ENCODE measurements at regions not wholly inside any gene's neighbourhood (a gene's known extent, or its start where the extent isn't known, plus 50 kb on each side); places are given as distances from the start of the nearest gene placed in this dataset.

GRCh38 chr3:154538566-154539360 lies 108.8 kb upstream of the GPR149 start:
- no peak overlapping the region for H3K9ac ChIP-seq
- H3K27ac ChIP-seq: no peak overlapping the region
- TF ChIP-seq Cebpa-rat (IDR thresholded peaks at IDR 0.05): no peak
- peaks cover 0 to 22% (median 5%) of the 10 kb centered on the region in 10 experiments; a peak in 9 of 20 replicates for H3K4me1 ChIP-seq
- H3K36me3 ChIP-seq: no peaks in the 10 kb centered on the region
- no peak overlapping the region for H3K4me3 ChIP-seq
- no peaks in the 10 kb centered on the region for H3K9me3 ChIP-seq (replicated peaks in 1 of 11)
- no peak overlapping the region for H3K4me2 ChIP-seq
- no peaks in the 10 kb centered on the region for H4K20me1 ChIP-seq
- H3K27me3 ChIP-seq: no peaks in the 10 kb centered on the region

GRCh38 chr3:154536751-154537150 lies 106.8 kb upstream of the GPR149 start:
- Histone ChIP-seq H3K27me3 (no peaks in the 10 kb centered on the region), H3K4me3 (no peak overlapping the region)
- no peak for TF ChIP-seq Cebpa-rat (IDR thresholded peaks at IDR 0.05)

GRCh38 chr3:154522036-154522602 lies 92.1 kb upstream of the GPR149 start:
- Histone ChIP-seq H3K27me3 (no peaks in the 10 kb centered on the region), H3K27ac (no peak overlapping the region), H3K9me3 (replicated peaks in 1 of 11) (no peaks in the 10 kb centered on the region), H3K4me2 (no peak overlapping the region), H3K4me1 (no peaks in the 10 kb centered on the region), H4K20me1 (no peaks in the 10 kb centered on the region), H3K9ac (no peak overlapping the region), H3K4me3 (no peak overlapping the region), H3K36me3 (no peaks in the 10 kb centered on the region)
- no peak for TF ChIP-seq Cebpa-rat (IDR thresholded peaks at IDR 0.05)

More at GRCh38 chr3:154536751-154537150, 106.8 kb upstream of the GPR149 start:
- Histone ChIP-seq H3K36me3 (no peaks in the 10 kb centered on the region), H4K20me1 (no peaks in the 10 kb centered on the region), H3K27ac (peak overlapping the region in 4 of 11 experiments; percentile 18 to 55 (median 51); a peak in 7 of 22 replicates), H3K4me1 (peaks cover 0 to 22% (median 5%) of the 10 kb centered on the region in 10 experiments; a peak in 9 of 20 replicates), H3K9ac (no peak overlapping the region), H3K4me2 (peak overlapping the region in 6 of 11 experiments; percentile 14 to 59 (median 50); a peak in 10 of 22 replicates), H3K9me3 (replicated peaks in 1 of 11) (no peaks in the 10 kb centered on the region)

GRCh38 chr3:154517404-154517803 lies 87.4 kb upstream of the GPR149 start:
- Histone ChIP-seq H3K4me1 (no peaks in the 10 kb centered on the region), H3K9me3 (replicated peaks in 1 of 11) (no peaks in the 10 kb centered on the region), H3K9ac (no peak overlapping the region), H3K4me2 (no peak overlapping the region), H3K36me3 (no peaks in the 10 kb centered on the region), H4K20me1 (no peaks in the 10 kb centered on the region), H3K27ac (no peak overlapping the region), H3K4me3 (no peak overlapping the region), H3K27me3 (no peaks in the 10 kb centered on the region)
- no peak for TF ChIP-seq Cebpa-rat (IDR thresholded peaks at IDR 0.05)

- Histone ChIP-seq H3K9me3 (replicated peaks in 1 of 11) (no peaks in the 10 kb centered on the region), H3K27ac (no peak overlapping the region), H3K36me3 (no peaks in the 10 kb centered on the region), H3K4me2 (no peak overlapping the region), H4K20me1 (no peaks in the 10 kb centered on the region), H3K9ac (no peak overlapping the region), H3K4me1 (no peaks in the 10 kb centered on the region), H3K4me3 (no peak overlapping the region), H3K27me3 (no peaks in the 10 kb centered on the region)
- TF ChIP-seq Cebpa-rat (IDR thresholded peaks at IDR 0.05): no peak
These were observed 85.9 kb upstream of the GPR149 start for GRCh38 chr3:154515921-154516320.

- Histone ChIP-seq H3K9ac (no peak overlapping the region), H3K27me3 (no peaks in the 10 kb centered on the region), H3K9me3 (replicated peaks in 1 of 11) (no peaks in the 10 kb centered on the region), H3K36me3 (no peaks in the 10 kb centered on the region), H3K4me1 (no peaks in the 10 kb centered on the region), H3K27ac (no peak overlapping the region), H3K4me2 (no peak overlapping the region), H4K20me1 (no peaks in the 10 kb centered on the region), H3K4me3 (no peak overlapping the region)
- TF ChIP-seq Cebpa-rat (IDR thresholded peaks at IDR 0.05): no peak
These were observed 80.8 kb upstream of the GPR149 start for GRCh38 chr3:154510780-154511179.

- H3K27ac ChIP-seq: no peak overlapping the region
- H3K9me3 ChIP-seq (replicated peaks in 1 of 11): no peaks in the 10 kb centered on the region
- H3K4me2 ChIP-seq: no peak overlapping the region
- no peaks in the 10 kb centered on the region for H3K36me3 ChIP-seq
- H3K4me1 ChIP-seq: no peaks in the 10 kb centered on the region
- H3K9ac ChIP-seq: no peak overlapping the region
- no peaks in the 10 kb centered on the region for H3K27me3 ChIP-seq
- H3K4me3 ChIP-seq: no peak overlapping the region
- H4K20me1 ChIP-seq: no peaks in the 10 kb centered on the region
- no peak for TF ChIP-seq Cebpa-rat (IDR thresholded peaks at IDR 0.05)
These were observed 77.7 kb upstream of the GPR149 start for GRCh38 chr3:154507727-154508126.

GRCh38 chr3:154496978-154497377 lies 67.0 kb upstream of the GPR149 start:
- H3K9ac ChIP-seq: no peak overlapping the region
- no peaks in the 10 kb centered on the region for H4K20me1 ChIP-seq
- peaks cover 0 to 5% (median 0%) of the 10 kb centered on the region in 11 experiments; a peak in 1 of 22 replicates for H3K9me3 ChIP-seq (replicated peaks in 1 of 11)
- no peak overlapping the region for H3K4me2 ChIP-seq
- H3K4me1 ChIP-seq: no peaks in the 10 kb centered on the region
- H3K4me3 ChIP-seq: no peak overlapping the region
- H3K36me3 ChIP-seq: no peaks in the 10 kb centered on the region
- TF ChIP-seq Cebpa-rat (IDR thresholded peaks at IDR 0.05): no peak
- no peak overlapping the region for H3K27ac ChIP-seq
- H3K27me3 ChIP-seq: no peaks in the 10 kb centered on the region

- H3K9ac ChIP-seq: no peak overlapping the region
- H3K27me3 ChIP-seq: no peaks in the 10 kb centered on the region
- no peak for TF ChIP-seq Cebpa-rat (IDR thresholded peaks at IDR 0.05)
These were observed 66.5 kb upstream of the GPR149 start for GRCh38 chr3:154496540-154496939.

GRCh38 chr3:154486949-154487348 lies 57.0 kb upstream of the GPR149 start:
- H4K20me1 ChIP-seq: no peaks in the 10 kb centered on the region
- H3K36me3 ChIP-seq: no peaks in the 10 kb centered on the region
- no peak for TF ChIP-seq Cebpa-rat (IDR thresholded peaks at IDR 0.05)
- H3K27ac ChIP-seq: no peak overlapping the region
- H3K27me3 ChIP-seq: no peaks in the 10 kb centered on the region
- no peak overlapping the region for H3K4me3 ChIP-seq
- no peak overlapping the region for H3K4me2 ChIP-seq
- no peaks in the 10 kb centered on the region for H3K4me1 ChIP-seq
- H3K9me3 ChIP-seq (replicated peaks in 1 of 11): no peaks in the 10 kb centered on the region
- no peak overlapping the region for H3K9ac ChIP-seq

More at GRCh38 chr3:154496540-154496939, 66.5 kb upstream of the GPR149 start:
- Histone ChIP-seq H3K4me3 (no peak overlapping the region), H3K4me1 (no peaks in the 10 kb centered on the region), H3K36me3 (no peaks in the 10 kb centered on the region), H4K20me1 (no peaks in the 10 kb centered on the region), H3K9me3 (replicated peaks in 1 of 11) (peaks cover 0 to 5% (median 0%) of the 10 kb centered on the region in 11 experiments; a peak in 1 of 22 replicates), H3K4me2 (no peak overlapping the region), H3K27ac (no peak overlapping the region)

Data from BLaER1 treated with 17β-estradiol and CSF1 and Interleukin-3, amounts not matched to agents 10 nM and 100 nM (cell line).